GM12875 (cell line): ENCODE measurements at regions not wholly inside any gene's neighbourhood (a gene's known extent, or its start where the extent isn't known, plus 50 kb on each side); places are given as distances from the start of the nearest gene placed in this dataset.

Experiments used
- H3K4me3 ChIP-seq: one replicate; pipeline ENCODE4 v1.5.1; 2011; ENCODE audit warnings: low read depth, low read length, control low read depth
- TF ChIP-seq, protein P1 (sequence below): IDR thresholded peaks from 2 replicates; pipeline ENCODE4 v1.5.1; 2011; ENCODE audit warnings: low read depth, mild to moderate bottlenecking, control low read depth, inconsistent platforms, low read length, moderate library complexity, borderline replicate concordance; ENCODE audit not compliant: insufficient read depth

DNA sequence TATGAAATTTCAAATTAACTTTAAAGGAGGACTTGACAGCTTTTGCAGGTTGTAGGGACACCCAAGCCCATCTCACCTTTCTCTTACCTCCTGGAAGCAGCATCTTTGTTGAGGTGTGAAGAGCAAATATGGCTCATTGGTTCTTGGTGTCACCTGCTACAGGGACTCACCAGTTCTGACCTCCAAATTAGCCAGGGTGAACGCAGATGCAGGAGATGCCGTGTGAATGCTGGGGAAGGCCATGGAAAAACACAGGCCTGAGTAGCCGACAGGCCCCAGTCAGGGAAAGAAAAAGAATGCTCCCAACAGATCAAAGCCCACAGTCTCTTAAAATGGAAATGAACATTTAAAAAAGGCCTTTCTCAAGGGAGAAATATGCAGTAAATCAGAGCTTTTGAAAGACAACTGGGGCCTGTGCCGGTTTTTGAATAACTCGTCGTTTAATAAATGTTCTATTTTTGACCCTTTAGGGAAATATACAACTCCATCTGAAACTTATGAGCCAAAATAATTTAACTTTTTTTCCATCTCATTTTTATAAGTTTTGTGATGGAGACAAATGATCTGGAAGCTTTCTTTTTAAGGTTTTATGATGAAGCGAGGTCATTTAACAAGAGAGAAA, 167.5 kb downstream of the CD83 start:
- TF ChIP-seq, protein P1, sequence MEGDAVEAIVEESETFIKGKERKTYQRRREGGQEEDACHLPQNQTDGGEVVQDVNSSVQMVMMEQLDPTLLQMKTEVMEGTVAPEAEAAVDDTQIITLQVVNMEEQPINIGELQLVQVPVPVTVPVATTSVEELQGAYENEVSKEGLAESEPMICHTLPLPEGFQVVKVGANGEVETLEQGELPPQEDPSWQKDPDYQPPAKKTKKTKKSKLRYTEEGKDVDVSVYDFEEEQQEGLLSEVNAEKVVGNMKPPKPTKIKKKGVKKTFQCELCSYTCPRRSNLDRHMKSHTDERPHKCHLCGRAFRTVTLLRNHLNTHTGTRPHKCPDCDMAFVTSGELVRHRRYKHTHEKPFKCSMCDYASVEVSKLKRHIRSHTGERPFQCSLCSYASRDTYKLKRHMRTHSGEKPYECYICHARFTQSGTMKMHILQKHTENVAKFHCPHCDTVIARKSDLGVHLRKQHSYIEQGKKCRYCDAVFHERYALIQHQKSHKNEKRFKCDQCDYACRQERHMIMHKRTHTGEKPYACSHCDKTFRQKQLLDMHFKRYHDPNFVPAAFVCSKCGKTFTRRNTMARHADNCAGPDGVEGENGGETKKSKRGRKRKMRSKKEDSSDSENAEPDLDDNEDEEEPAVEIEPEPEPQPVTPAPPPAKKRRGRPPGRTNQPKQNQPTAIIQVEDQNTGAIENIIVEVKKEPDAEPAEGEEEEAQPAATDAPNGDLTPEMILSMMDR = no peak
- no peak overlapping the region for H3K4me3 ChIP-seq

DNA sequence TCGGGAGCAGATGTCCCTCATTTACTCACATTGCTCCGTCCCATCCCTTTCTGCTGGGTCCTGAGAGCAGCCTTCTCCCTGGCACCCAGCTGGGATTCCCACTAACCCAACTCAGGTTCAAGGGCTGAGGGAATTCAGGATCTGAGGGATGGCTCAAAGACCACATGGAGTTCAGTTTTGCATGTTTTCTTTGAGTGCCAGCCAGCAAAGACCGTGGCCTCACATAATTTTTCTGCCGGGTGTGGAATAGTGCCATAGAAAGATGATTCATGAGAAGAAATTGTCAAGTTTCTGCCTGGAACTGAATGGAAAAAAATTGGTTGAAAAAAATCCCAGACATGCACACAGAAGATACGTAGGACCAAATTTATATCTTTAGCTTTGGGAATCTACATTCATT, 168.6 kb downstream of the CD83 start:
- TF ChIP-seq, protein P1 = no peak
- H3K4me3 ChIP-seq = no peak overlapping the region

DNA sequence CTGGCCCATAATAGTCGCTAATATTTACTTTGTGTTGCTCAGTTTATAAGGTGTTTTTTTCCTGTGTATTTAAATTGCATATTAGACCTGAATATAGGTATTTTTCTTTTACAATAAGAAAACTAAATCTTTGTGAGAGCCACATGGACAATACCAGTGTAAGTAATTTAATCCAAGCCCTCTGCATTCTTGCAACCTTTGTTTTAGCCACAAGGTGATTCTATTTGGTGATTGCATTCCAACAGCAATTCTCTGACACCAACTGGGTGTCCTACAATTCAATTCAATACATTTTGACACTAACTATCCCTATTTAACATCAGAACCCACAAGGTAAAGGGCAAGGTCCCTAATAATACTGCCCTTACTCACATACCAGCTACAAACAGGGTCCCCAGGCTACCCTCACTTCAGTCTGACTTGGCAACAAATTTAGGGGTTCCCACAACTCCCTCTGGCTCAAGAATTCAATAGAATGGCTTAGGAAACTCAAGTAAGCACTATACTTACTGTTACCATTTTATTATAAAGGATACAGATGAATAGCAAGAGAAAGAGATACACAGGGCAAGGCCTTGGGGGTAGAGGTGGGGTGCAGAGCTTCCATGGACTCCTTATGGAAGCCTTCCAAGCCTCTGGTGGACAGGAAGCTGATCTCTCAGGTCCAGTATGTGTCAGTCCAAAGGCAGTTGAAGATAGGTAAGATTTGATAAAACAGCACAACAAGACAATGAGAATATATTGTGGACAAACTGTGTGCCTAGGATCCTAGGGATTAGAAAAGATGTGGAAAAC, 169.3 kb downstream of the CD83 start:
- TF ChIP-seq, protein P1 = no peak

DNA sequence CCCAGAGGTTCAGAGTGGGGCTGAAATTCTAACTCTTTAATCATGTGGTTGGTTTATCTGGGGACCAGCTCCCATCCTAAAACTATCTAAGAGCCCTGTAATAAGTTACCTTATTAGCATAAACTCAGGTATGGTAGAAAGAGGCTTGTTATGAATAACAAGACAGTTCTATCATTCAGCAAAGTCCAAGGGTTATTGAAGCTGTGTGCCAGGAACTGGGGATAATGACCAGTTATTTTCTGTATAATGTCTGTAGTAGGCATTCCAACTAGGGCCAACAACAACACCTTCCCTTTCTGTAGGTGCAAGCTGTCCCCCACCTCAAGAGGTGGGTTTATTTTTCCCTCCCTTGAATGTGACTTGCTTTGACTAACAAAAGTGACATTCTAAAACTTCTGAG, 170.1 kb downstream of the CD83 start:
- H3K4me3 ChIP-seq = no peak overlapping the region
- TF ChIP-seq, protein P1 = no peak

More for the DNA sequence above, 169.3 kb downstream of the CD83 start:
- no peak overlapping the region for H3K4me3 ChIP-seq

DNA sequence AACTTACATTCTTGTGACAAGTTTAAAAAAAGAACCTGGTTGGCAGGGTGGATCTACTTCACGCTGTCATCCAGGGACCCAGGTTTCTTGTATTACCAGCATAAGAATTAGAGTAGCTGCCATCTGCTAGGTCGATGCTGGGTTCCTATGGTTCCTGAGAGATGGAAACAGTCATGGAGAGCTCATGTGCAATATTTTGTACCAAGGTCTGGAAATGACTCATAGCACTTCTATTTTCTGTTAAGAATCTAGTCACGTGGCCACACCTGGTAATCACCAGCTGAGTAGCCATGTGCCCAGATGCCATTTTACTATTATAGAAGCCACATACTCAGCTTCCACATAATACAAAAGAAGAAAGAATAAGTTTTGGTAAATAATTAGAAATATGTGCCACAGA, 171.3 kb downstream of the CD83 start:
- no peak overlapping the region for H3K4me3 ChIP-seq
- TF ChIP-seq, protein P1 = no peak

DNA sequence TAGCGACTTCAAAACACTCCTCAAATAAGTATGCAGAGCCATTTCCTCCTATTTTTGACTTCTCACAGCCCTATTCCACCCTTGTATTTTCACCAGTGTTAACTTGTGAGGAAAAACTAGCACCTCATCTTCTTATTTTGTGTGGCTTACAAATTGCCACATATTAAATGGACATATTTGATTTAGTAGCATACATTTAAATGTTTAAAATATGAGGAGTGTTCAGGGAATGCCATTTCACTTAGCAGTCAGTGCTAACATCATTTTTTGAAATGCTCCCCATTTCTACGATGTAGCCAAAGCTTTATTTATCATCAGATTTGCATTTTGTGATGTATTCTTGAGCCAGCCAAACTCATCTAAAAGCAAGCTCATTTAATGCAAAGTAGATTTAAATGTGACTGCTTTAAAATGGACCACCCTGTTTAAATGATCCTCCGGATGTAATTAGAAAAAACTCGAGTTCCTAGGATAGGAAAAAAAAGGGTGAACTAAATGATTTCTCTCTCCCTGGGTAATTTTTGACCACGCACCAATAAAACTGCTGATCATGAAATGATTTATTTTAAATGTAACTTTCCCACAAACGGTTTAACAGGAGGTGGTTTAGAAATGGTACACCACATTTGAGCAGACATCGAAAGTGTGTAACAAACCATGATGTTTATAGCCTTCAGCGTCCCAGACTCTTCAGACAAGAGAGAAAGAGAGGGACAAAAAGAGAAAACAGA, 172.6 kb downstream of the CD83 start:
- TF ChIP-seq, protein P1 = no peak
- H3K4me3 ChIP-seq = no peak overlapping the region

DNA sequence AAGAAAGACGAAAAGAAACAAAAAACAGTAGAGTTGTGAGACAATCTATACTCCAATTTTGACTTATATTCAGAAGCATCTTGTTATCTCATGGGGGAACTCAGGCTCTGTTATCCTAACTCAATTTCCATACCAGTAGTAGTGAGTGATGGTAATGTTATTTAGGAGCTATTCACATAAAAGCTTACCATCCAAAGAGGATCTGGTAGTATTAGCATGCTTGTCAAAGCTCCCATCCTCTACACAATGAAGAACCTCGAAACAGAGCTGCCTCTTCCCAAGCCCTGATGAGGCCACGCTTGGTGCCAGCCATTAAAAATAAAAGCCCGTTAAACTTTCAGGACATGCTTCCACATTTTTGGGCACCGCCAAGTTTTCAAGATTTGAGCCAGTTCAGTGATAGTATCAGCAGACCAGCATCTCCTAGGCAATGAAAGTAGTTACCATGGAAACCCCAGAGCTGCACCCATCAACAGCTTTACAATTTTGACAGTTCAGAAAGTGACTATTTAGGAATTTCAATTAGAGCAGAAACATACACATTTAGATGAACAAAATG, 173.3 kb downstream of the CD83 start:
- TF ChIP-seq, protein P1 = no peak
- no peak overlapping the region for H3K4me3 ChIP-seq
